ENCODE measurements at regions not wholly inside any gene's neighbourhood (a gene's known extent, or its start where the extent isn't known, plus 50 kb on each side); places are given as distances from the start of the nearest gene placed in this dataset.

DNA sequence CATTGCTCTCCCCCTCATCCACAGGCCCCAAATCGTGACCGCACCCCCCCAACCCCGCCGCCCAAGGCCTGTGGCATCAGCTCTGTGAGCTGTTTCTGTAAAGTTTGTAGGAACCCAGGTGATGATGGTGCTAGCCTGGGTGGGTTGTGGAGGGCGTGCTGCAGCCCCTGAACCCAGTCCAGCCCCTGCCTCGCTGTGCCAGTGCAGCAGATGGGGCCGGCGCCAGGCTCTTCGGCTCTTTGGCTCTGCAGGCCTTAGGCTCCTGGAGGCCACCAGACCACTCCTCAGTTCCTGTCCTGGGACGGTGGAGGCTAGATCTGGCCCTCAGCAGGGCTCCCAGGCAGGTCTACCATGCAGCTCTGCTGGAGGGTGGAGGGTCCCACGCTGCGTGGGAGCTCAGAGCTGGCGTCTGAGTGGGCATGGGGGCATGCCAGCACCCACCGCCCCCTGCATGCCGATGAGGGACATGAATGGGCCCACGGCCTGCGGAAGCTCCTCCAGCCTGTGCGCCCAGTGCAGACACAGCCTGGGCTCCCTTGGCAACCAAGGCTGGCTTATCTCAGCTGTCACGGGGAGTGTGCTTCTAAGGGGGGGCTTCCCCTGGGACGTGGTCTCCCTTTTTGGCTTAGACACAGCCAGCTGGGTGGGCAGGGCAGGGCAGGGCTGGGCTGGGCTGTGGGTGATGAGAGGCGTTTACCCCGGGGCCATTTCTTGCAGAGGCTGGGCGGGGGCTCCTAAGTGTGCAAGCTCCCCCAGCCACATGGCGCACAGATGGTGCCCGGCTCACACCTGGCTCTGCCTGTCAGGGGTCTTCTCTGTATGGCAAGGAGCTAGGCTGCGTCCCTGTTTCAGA lies 1187.6 kb downstream of the BRD1 start:
- in situ Hi-C loops (cut with MboI): no loop called here
- no peaks in the 10 kb centered on the region for H3K79me2 ChIP-seq (ENCODE audit: insufficient read depth)
- TF ChIP-seq EZH2phosphoT487 (IDR thresholded peaks at IDR 0.05; ENCODE audit: insufficient read depth, low read depth): no peak
- no peak for TF ChIP-seq EZH2 (IDR thresholded peaks at IDR 0.05; ENCODE audit: insufficient read depth, poor library complexity, severe bottlenecking)
- 41 to 49% methylated on average over 24 of the region's 26 CpGs for WGBS, 2 experiments (ENCODE audit: low coverage in 1 of 2, low lambda C conversion rate in 2 of 2, missing lambda C conversion rate in 2 of 2)
- DNase-seq: no peak
- H3K9me3 ChIP-seq (ENCODE audit: low read depth): no peaks in the 10 kb centered on the region
- no peak overlapping the region for H3K4me3 ChIP-seq
- H3K27ac ChIP-seq: no peak overlapping the region
- H3K4me2 ChIP-seq (ENCODE audit: unreplicated experiment): no peak overlapping the region
- H3K9me2 ChIP-seq (ENCODE audit: insufficient read depth): no peaks in the 10 kb centered on the region
- no peaks in the 10 kb centered on the region for H3K36me3 ChIP-seq (ENCODE audit: low read depth)
- H3K27me3 ChIP-seq (replicated peaks; ENCODE audit: insufficient read depth): no peaks in the 10 kb centered on the region
- H2AFZ ChIP-seq: no peak overlapping the region
- H3K9ac ChIP-seq: no peak overlapping the region
- no peaks in the 10 kb centered on the region for H4K20me1 ChIP-seq (ENCODE audit: insufficient read depth)
- H3F3A ChIP-seq (ENCODE audit: insufficient read depth): no peaks in the 10 kb centered on the region
- no peaks in the 10 kb centered on the region for H3K4me1 ChIP-seq (ENCODE audit: insufficient read depth)

DNA sequence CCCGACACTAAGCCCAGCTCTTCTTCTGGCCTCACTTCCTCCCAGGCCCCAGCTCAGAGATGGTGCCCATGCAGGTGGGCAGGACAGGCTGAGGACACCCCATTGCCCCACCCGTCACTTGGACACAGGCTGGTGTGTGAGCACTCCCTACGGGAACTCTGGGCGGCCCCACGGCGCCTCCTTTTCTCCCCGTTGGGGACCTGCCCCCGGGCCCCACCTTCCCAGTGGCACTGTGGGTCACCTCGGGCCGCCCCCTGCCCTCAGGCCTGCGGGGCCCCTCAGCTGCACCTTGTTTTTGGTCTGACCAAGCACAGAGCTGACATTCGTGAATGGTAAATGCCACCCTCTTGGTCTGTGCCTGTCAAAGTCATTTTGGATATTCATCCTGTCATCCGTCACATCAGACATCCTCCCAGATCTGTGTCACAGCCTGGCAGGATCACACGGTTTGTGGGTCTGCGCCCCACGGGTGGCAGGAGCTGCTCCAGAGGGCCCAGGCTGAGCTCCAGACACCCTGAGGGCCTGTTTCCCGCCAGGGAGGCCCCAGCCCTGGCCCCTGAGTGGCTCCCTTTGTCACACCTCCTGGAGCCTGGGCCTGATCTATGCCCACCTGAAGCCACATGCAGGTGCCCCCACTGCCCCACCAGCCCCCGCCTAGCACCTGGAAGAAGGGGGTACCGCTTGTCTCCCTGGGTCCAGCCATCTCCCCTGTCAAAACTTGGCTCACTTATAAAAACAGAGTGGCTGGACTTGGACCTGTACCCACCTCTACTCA lies 1188.5 kb downstream of the BRD1 start:
- Histone ChIP-seq H3K9ac (no peak overlapping the region), H3K27ac (no peak overlapping the region), H3K9me2 (ENCODE audit: insufficient read depth) (no peaks in the 10 kb centered on the region), H3F3A (ENCODE audit: insufficient read depth) (no peaks in the 10 kb centered on the region), H3K79me2 (ENCODE audit: insufficient read depth) (no peaks in the 10 kb centered on the region), H3K27me3 (replicated peaks; ENCODE audit: insufficient read depth) (no peaks in the 10 kb centered on the region), H3K4me2 (ENCODE audit: unreplicated experiment) (no peak overlapping the region), H3K4me1 (ENCODE audit: insufficient read depth) (no peaks in the 10 kb centered on the region), H3K36me3 (ENCODE audit: low read depth) (no peaks in the 10 kb centered on the region), H3K4me3 (no peak overlapping the region), H3K9me3 (ENCODE audit: low read depth) (no peaks in the 10 kb centered on the region), H2AFZ (no peak overlapping the region), H4K20me1 (ENCODE audit: insufficient read depth) (no peaks in the 10 kb centered on the region)
- TF ChIP-seq EZH2 (IDR thresholded peaks at IDR 0.05; ENCODE audit: insufficient read depth, poor library complexity, severe bottlenecking): no peak
- TF ChIP-seq EZH2phosphoT487 (IDR thresholded peaks at IDR 0.05; ENCODE audit: insufficient read depth, low read depth): no peak
- in situ Hi-C loops (cut with MboI): no loop called here
- DNase-seq: no peak
- WGBS, 2 experiments (ENCODE audit: low coverage in 1 of 2, low lambda C conversion rate in 2 of 2, missing lambda C conversion rate in 2 of 2): 58 to 62% methylated on average over 13 to 19 of the region's 19 CpGs

DNA sequence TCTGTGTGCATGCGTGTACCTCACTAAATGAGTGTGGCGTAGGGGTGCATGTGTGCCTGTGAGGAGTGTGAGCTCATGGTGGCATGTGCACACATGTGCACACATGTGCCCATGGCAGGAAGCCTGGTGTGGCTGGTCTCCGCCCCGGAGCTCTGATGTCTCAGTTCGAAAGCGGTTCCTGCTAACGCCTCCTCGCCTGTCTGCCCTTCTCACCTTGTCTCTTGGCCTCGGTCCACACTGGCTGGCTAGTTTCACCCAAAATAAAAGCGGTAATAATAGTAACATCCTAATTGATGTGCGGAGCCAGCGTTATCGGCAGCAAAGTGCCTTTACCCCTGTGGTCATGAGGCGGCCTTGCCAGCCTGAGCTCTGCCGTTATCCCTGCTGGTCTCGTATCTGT lies 1190.4 kb downstream of the BRD1 start:
- Histone ChIP-seq H4K20me1 (ENCODE audit: insufficient read depth) (no peaks in the 10 kb centered on the region), H3K9me3 (ENCODE audit: low read depth) (no peaks in the 10 kb centered on the region), H3K79me2 (ENCODE audit: insufficient read depth) (no peaks in the 10 kb centered on the region), H3K36me3 (ENCODE audit: low read depth) (no peaks in the 10 kb centered on the region), H2AFZ (no peak overlapping the region), H3K27me3 (replicated peaks; ENCODE audit: insufficient read depth) (no peaks in the 10 kb centered on the region), H3K4me1 (ENCODE audit: insufficient read depth) (no peaks in the 10 kb centered on the region), H3K9ac (no peak overlapping the region), H3F3A (ENCODE audit: insufficient read depth) (no peaks in the 10 kb centered on the region), H3K4me3 (no peak overlapping the region), H3K9me2 (ENCODE audit: insufficient read depth) (no peaks in the 10 kb centered on the region), H3K4me2 (ENCODE audit: unreplicated experiment) (no peak overlapping the region), H3K27ac (no peak overlapping the region)
- DNase-seq: no peak
- TF ChIP-seq EZH2phosphoT487 (IDR thresholded peaks at IDR 0.05; ENCODE audit: insufficient read depth, low read depth): no peak
- TF ChIP-seq EZH2 (IDR thresholded peaks at IDR 0.05; ENCODE audit: insufficient read depth, poor library complexity, severe bottlenecking): no peak
- in situ Hi-C loops (cut with MboI): no loop called here
- 79 to 81% methylated on average over 16 of the region's 16 CpGs for WGBS, 2 experiments (ENCODE audit: low coverage in 1 of 2, low lambda C conversion rate in 2 of 2, missing lambda C conversion rate in 2 of 2)

DNA sequence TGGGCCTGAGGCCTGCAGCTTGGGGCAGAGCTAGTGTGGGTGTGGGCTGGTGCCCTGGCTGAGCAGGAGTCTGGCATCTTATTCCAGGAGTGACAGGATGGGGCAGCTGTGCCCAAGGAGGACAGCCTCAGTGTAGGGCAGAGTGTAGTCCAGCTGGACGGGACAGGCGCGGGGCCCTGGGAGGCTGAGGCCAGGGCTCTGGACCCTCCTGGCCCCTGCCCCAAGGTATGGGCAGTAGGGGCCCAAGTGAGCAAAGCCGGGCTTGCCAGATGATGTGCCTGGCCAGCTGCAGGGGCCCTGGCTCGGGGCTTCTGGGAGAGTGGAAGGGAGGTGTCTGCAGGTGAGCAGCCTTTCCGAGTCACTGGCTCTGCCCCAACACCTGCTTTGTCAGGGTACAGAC lies 1190.9 kb downstream of the BRD1 start:
- Histone ChIP-seq H3K79me2 (ENCODE audit: insufficient read depth) (no peaks in the 10 kb centered on the region), H3K9ac (no peak overlapping the region), H3F3A (ENCODE audit: insufficient read depth) (no peaks in the 10 kb centered on the region), H3K4me2 (ENCODE audit: unreplicated experiment) (no peak overlapping the region), H3K9me3 (ENCODE audit: low read depth) (no peaks in the 10 kb centered on the region), H3K4me3 (no peak overlapping the region), H3K4me1 (ENCODE audit: insufficient read depth) (no peaks in the 10 kb centered on the region), H4K20me1 (ENCODE audit: insufficient read depth) (no peaks in the 10 kb centered on the region), H3K36me3 (ENCODE audit: low read depth) (no peaks in the 10 kb centered on the region), H3K27me3 (replicated peaks; ENCODE audit: insufficient read depth) (no peaks in the 10 kb centered on the region), H3K9me2 (ENCODE audit: insufficient read depth) (no peaks in the 10 kb centered on the region), H3K27ac (no peak overlapping the region), H2AFZ (no peak overlapping the region)
- in situ Hi-C loops (cut with MboI): no loop called here
- TF ChIP-seq EZH2 (IDR thresholded peaks at IDR 0.05; ENCODE audit: insufficient read depth, poor library complexity, severe bottlenecking): no peak
- TF ChIP-seq EZH2phosphoT487 (IDR thresholded peaks at IDR 0.05; ENCODE audit: insufficient read depth, low read depth): no peak
- WGBS, 2 experiments (ENCODE audit: low coverage in 1 of 2, low lambda C conversion rate in 2 of 2, missing lambda C conversion rate in 2 of 2): 66 to 76% methylated on average over 6 of the region's 6 CpGs
- no peak for DNase-seq
